HTR-8/SVneo (cell line): ENCODE measurements at regions not wholly inside any gene's neighbourhood (a gene's known extent, or its start where the extent isn't known, plus 50 kb on each side); places are given as distances from the start of the nearest gene placed in this dataset.
"Not testable (repeated sequence)": the region's sequence is repeated elsewhere in the genome, so short reads cannot be mapped to it uniquely, and the experiment has no call there.

Source experiments
- DNase-seq: peaks from one replicate; pipeline ENCODE4 v3.0.0; 2011; ENCODE audit warnings: low spot score, mixed read lengths; ENCODE audit not compliant: insufficient read length
- FAIRE-seq: peaks from 2 replicates; lab custom pipeline; 2011; peaks lifted over from hg19 to GRCh38; lab: Jason Lieb, UNC

DNA sequence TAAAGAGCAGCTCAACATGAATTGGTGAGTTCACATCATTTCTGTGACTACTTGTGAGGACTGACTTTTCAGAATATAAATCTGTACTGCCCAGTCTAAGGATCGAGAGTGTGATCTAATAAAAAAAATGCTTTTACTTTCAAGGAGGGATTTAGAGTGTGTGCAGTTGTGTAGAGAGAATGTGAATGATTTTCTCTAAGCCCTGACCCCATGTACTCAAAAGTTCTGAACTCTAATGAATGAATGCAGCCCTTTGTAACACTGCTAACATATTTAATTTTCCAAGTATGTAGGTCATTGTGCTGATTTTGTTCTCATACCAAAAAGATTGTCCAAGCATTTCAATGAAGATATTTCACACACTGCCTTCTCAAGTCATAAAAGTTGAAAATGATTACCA is 92.5 kb upstream of the STOX2 start:
- FAIRE-seq: no peak
- DNase-seq: no peak

DNA sequence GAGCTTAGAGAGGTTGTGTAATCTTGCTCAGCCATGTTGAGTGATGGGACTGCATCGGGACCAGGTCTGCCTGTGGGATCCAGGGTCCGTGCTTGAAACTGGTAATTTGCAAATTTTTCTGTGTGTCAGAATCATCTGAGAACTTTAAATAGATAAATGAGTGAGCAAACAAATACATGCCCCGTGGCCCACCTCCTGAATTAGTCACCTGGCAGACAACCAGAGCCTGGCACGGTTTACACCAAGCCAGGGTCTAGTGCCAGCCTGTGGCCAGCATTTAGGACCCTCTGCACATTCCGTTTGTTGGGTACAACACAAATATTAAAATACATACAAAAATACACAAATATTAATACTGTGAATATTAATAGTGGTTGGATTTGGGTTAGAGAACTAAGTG is 90.6 kb upstream of the STOX2 start:
- DNase-seq (no peak), FAIRE-seq (no peak)

DNA sequence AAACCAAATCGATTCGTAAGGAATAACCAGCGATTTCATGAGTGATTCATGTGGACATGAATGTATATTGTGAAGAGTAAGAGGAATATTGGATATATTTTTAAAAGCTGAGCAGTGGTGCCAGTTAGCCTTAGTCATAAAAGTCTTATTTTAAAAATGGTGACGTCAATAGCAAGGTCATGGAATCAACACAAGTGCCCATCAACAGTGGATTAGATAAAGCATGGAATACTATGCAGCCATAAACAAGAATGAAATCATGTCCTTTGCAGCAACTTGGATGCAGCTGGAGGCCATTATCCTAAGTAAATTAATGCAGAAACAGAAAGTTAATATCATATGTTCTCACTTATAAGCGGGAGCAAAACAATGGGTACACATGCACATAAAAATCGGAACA is 89.0 kb upstream of the STOX2 start:
- DNase-seq (no peak), FAIRE-seq (no peak)

DNA sequence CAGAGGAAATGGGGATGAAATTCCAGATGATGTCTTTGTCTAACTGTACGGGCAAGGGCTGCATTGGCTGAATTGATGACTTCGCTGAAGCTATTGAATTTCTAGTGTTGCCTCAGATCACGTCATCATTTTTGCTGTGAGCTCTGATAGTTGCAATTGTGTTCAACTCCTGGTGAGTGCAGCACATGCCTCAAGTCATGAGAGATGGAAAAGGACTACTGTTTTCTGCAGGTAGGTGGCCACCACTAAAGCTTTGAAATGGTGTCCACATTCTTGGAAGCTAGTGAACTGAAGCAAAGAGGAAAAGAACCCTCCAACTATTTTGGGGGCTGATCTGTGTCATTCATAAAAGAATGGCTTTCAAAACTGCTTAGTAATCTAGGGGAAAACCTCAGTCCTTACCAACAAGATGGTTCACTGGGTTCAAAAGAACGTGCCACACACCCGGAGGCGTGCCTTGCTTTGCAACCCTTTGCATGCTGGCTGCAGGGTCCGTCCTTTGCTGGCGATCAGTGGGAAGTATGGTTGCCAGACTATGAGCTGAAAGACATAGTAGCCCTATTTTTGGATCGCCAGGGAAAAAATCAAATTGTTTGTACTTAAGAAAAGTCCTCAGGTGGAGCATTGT is 88.1 kb upstream of the STOX2 start:
- no peak for FAIRE-seq
- no peak for DNase-seq

DNA sequence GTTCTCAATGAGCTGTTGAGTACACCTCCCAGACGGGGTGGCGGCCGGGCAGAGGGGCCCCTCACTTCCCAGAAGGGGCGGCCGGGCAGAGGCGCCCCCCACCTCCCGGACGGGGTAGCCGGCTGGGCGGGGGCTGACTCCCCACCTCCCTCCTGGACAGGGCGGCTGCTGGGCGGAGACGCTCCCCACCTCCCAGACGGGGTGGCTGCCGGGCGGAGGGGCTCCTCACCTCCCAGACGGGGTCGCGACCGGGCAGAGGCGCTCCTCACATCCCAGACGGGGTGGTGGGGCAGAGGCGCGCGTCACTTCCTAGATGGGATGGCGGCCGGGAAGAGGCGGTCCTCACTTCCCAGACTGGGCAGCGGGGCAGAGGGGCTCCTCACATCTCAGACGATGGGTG is 86.5 kb upstream of the STOX2 start:
- FAIRE-seq, DNase-seq: not testable (repeated sequence)

DNA sequence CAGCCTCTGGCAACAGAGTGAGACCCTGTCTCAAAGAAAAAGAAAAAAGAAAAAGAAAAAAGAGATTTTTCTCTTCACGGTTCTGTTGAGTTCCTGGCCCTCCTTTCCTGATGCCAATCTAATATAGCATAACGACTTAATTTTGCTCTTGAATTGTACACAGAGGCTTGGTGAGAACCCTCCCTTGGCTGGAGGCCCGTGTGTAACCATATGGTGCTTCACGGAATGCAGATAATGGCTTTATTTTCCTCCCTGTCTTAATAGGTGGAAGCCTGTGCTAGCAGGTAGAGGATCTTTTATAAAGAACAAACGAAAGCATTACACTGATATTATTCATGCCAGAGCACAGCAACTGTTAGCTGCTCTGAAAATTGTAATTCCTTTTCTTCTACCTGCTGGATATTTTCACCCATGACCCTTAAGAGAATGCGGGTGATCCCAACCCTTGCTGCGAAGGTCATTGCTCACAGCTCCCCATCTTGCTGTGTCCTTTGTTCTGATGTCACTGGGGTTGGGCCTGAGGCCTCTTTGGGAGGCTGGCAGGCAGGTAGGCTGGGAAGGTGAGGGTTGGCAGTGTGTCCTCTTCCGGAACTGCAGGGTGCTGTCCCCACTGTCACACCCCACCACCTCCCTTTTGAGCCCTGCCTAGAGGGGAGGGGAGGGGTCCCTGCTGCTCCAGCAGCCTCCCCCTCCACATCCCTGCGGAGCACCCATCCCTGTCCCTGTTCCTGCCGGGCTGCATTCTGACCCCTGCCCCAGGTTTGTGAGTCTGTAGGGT is 83.8 kb upstream of the STOX2 start:
- no peak for FAIRE-seq
- DNase-seq: no peak

DNA sequence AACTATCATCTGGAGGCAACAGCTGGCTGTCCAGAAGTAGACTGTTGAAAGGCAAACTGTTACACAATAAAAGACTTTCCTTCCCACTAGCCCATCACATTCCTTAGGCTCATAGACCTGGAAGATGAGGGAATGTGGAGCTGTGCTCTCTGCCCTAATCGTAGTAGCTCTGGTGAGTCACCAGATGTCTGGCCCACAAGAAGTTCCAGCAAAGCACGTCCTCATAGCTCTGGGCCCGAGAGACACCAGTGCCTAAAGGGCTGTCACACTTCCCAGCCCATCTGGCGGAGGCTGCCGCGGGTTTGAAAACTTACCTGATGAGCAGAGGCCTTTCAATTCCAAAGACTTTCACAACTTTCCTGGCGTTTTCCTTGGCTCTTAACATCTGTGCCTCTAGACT is 81.7 kb upstream of the STOX2 start:
- FAIRE-seq: no peak
- peak; percentile 63 for DNase-seq

DNA sequence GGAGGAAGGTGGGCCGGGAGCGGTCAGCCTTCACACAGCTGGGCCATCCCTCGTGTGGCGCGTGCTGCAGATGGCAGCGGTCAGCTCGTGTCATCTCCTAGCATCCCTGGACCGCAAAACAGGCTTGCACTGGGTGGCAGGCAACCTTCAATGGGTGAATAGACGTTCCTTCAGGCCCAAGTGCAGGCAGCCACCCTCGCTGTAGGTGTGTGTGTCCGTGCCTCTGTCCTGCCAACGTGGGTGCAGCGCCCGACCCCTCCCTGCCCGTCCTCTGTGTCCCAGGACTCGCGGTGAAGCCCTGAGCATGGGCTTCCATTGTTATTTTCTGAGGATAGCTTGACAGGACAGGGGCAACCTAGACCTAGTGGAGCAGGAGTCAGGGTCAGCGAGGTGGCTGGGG is 79.8 kb upstream of the STOX2 start:
- no peak for FAIRE-seq

DNA sequence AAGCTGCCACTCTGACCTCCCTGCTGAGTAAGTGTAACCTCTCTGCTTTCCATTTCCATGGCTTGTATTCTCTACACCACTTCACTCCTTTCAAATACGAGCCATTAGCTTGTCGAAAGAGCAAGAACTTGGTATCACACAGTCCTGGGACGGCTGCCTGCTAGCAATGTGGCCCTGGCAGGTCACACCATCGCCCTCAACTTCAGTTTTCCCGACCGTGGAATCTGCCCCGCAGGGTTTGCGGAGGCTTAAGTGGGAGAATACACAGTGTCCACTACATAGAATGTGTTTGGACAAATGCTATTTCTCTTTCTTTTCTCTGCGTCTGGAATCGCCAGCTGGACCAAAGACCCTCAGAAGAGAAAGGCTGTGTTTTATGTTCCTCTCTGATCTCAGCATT is 78.6 kb upstream of the STOX2 start:
- no peak for DNase-seq
- no peak for FAIRE-seq

More for the DNA sequence above, 79.8 kb upstream of the STOX2 start:
- no peak for DNase-seq

DNA sequence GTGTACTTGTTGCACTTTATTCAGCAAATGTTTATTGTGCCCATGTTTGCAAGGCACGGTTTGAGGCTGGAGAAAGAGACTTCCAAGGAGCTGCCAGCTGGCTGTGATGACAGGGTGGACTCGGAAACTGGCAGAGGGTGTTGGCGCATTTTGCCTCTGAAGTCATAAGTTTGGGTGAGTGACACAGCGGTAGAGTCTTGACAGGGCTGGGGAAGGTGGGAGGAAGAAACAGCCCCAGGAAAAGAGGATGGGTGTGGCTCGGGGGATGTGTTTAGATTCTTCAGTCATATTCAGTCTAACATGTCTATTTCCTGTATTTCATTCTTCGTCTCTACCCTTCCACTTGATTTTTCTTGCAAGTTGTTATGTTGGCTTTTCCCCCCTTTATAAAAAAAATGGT is 77.0 kb upstream of the STOX2 start:
- FAIRE-seq (no peak), DNase-seq (no peak)

DNA sequence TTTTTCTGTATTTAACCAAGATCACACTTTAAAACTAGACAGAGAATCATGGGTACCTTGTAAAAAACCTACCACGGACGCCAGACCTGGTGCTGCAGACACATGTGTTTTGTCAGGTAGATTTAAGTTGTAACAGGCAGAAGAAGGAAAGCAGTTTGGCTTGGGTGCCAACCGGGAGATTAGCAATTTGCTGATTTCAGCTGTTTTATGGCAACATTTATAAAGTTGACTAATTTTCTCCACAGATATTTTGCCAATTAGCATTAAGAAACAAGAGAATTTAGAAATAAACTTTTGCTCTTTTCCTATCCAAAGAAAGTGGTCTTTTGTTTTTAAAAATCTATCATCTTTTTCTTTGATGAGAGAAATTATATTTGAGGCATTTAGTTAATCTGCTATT is 76.3 kb upstream of the STOX2 start:
- FAIRE-seq (no peak), DNase-seq (no peak)

DNA sequence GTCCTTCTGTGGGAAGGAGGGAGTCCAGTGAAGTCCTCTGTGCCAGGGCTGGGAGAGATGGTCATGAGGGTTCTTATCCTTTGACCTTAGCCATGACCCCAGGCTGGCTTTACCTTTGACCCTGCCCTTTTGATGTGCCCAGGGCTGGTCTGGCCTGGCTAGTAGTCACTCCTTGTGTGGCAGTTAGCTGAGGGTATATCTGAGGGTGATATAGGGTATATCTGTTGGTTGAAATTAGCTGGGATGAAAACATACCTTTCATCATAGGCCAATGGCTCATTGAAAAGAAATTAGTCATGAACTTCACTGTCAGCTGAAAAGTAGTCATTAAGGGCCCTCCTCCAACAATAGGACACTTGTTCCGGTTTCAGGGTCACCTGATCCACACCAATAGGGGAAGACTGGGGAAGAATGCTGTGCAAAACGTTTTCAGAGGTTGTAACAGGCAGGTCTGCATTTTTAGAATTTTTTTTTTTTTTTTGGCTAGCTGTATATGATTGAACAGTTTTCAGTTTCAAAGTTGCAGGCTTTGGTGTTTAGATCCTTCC is 74.6 kb upstream of the STOX2 start:
- no peak for FAIRE-seq
- no peak for DNase-seq

DNA sequence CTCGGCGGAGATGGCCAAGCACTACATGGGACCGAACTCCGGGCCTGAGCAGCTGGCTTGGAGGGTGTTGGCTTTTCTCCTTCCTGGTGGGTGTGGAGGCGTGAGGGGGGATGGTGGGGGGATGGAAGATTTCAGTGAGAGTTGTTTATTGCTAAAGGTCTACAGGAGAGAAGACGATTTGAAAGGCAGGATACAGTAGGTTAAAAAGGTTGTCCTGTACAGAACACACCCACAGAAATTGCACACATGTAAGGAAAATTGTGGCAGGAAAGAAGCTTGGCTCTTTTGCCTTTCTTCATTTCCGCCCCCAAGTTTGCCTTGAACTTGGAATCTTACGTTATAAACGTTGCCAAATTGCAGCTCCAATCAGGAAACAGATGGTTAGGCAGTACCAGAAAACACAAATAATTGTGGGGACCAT is 74.1 kb upstream of the STOX2 start:
- FAIRE-seq: no peak
- no peak for DNase-seq

DNA sequence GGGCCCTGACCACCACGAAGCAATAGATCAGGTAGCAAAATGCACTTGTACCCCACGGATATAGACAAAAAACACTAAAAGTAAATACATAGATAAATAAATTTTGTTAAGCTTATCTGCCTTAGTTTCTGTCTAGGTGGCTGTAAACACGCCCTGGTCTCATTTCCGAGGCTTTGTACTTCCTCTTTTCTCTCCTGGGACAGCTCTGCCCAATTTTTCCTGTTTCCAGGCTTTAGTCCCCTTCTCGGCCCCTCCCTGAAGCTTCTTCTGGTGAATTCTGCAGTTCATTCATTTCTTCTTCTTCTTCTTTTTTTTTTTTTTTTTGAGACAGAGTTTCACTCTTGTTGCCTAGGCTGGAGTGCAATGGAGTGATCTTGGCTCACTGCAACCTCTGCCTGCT is 73.4 kb upstream of the STOX2 start:
- DNase-seq: no peak
- no peak for FAIRE-seq

DNA sequence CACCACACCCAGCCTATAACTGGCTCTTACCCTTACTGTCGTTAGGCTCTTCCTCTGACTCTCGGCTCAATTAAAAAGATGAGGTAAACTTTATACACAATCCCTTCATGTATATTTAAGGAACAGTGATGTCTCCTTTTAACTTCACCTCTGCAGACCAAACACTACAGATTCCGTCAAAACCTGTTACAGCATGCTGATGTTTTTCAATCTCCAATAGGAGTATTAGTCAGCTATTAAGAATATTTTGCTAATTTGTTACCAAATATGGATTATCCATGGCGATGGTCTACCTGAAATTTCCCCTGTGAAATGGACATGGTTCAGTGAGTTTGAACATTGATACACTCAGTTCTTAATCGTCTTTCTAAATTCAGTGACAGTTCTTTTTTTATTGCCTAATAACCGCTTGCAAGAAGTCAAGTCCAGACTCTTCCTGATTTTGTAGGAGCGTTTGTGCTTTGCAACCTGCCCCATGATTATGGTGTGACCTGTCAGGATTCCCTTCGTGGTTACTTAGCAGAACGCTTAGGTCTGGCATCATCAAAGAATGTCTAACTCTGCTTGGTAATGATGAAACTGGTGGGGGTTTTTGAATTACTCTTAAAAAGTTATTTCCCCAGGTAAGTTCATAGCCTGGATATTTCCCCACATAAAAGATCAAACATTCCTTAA is 72.2 kb upstream of the STOX2 start:
- no peak for DNase-seq
- no peak for FAIRE-seq

DNA sequence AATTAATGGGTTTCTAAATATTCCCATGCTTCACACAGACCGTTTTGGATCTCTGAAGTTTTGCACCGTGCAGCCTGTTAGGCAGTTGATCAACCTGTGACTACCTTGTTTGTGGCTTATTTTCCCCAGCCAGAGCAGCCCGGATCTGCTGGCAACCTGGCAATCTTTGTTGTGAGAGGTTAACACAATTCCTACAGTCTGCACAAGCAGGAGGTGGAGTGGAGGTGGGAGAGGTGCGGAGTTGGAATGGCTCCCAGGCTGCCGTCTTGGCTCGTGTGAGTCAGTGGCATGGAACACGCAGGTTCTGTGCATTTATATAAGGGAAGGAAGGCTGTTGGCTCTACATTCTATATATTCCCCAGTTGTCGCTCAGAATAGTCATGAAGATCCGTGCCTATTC is 70.9 kb upstream of the STOX2 start:
- FAIRE-seq (no peak), DNase-seq (no peak)

DNA sequence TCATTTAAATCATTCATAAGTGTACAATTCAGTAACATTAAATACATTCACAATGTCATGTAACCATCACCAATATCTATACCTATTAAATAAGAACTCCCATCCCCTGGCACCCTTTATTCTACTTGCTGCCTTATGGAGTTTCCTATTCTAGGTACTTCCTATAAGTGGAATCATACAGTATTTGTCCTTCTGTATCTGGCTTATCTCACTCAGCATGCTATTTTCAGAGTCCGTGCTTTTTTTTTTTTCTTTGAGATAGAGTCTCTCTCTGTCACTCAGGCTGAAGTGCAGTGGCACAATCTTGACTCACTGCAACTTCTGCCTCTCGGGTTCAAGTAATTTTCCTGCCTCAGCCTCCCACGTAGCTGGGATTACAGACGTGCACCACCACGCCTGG is 67.9 kb upstream of the STOX2 start:
- FAIRE-seq (no peak), DNase-seq (no peak)

DNA sequence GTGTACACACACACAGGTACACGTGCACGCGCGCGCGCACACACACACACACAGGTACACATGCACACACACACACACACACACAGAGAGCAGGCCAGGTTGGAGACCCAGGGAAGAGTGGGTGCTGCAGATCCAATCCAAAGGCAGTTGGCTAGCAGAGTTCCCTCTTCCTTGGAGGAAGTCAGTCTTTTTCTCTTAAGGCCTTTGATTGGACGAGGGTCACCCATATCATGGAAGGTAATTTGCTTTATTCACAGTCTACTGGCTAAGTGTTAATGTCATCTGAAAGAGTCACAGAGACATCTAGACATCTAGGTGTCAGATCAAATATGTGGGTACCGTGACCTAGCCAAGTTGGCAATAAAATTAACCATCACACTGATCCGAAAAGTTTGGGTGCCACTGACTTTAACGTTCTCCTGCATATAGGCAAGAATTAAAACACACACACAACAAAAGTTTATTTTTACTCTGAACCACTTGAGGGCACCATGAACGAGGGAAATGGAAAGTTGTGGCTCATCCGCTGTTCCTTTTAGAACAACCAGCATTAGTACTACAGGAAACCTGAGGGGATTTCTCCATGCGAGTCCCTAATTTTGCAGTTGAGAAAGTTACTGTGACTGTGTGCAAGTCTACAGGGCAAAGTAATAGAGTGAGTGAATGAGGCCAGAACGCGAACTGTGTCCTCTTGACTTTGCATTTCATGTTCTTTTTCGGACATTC is 66.0 kb upstream of the STOX2 start:
- no peak for FAIRE-seq
- DNase-seq: peak; percentile 18

DNA sequence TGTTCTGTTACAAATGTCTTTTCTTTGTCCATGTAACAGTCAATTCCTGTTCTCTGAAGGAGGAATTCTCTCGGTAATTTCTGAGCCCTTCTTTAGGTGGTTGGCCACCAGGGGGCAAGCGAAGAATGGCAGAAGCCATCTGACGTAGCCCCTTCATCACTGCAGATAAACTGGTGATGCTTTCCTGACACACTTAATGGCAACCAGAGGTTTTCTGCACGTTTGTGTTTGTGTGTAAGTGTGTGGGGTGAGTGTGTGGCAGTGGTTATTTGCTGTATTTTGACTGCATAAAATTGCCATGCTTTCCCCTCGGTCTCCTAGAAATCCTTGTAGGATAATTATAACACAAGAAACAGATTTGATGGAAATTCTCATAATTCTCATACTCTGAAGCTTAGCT is 64.8 kb upstream of the STOX2 start:
- DNase-seq (peak; percentile 79), FAIRE-seq (peak; percentile 94)

DNA sequence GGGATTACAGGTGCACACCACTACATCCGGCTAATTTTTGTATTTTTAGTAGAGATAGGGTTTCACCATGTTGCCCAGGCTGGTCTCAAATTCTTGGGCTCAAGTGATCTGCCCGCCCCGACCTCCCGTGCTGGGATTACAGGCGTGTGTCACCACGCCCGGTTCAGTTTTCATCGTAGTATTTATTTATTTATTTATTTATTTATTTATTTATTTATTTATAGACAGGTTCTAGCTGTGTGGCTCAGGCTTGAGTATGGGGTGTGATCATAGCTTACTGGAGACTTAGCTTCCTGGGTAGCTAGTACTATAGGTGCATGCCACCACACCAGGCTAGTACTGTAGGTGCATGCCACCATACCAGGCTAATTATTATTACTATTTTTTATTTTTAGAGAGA is 64.1 kb upstream of the STOX2 start:
- FAIRE-seq (no peak), DNase-seq (no peak)

DNA sequence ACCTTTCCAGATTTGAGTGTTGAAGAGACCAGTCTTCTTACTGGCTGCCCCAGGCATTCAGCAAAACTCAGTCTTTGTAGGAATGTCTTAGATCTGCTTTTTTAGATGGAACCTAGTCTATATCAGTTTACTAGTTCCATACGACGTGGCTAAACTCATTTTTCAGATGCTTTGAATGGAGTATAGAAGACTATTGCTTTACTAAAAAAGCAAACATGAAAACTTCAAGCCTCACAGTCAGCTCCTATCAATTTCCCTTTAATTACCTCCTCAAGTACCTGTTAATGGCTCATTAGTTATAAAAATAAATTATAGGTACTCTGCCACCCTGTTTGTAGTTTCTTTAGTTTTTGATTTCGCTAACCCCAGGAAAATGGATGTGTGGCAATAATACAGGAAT is 63.0 kb upstream of the STOX2 start:
- no peak for DNase-seq
- FAIRE-seq: no peak
